Activated naive CD8-positive, alpha-beta T cell treated with anti-CD3 and anti-CD28 coated beads, Interleukin-2, amount 50 U/mL, for 16 hours (primary cell): ENCODE measurements at regions not wholly inside any gene's neighbourhood (a gene's known extent, or its start where the extent isn't known, plus 50 kb on each side); places are given as distances from the start of the nearest gene placed in this dataset.

Experiments used
- DNase-seq: peaks from one replicate; pipeline ENCODE4 v3.0.0-alpha.2; 2020; ENCODE audit warnings: low read depth, low spot score

GRCh38 chr22:48960576-48960975 lies 867.1 kb downstream of the BRD1 start:
- DNase-seq, result no peak

- no peak for DNase-seq
Measured at GRCh38 chr22:48959496-48959895, 868.2 kb downstream of the BRD1 start.

GRCh38 chr22:48957987-48958321 lies 869.7 kb downstream of the BRD1 start:
- no peak for DNase-seq

GRCh38 chr22:48957311-48957986 lies 870.2 kb downstream of the BRD1 start:
- no peak for DNase-seq

- DNase-seq, result no peak
Measured at GRCh38 chr22:48955351-48956311, 872.0 kb downstream of the BRD1 start.

GRCh38 chr22:48954781-48955311 lies 872.8 kb downstream of the BRD1 start:
- no peak for DNase-seq

DNA sequence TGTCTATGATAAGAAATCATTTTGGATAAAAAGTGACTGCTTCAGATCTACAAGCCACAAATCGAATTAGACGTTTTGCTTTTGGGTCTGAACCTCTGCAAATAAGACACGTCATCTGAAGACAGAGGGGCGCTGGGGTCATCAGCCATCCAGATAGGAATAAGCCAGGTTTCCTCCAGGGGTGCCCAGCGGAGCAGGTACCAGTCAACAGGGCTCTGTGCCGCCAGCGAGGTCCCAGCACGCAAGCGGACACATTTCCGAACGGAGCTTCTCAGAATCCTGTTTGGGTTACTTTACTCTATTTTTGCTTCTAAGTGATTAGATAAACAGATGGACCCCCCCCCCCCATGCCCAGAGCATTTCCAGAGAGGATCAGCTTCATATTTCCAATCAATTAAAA lies 873.8 kb downstream of the BRD1 start:
- DNase-seq, result no peak

DNA sequence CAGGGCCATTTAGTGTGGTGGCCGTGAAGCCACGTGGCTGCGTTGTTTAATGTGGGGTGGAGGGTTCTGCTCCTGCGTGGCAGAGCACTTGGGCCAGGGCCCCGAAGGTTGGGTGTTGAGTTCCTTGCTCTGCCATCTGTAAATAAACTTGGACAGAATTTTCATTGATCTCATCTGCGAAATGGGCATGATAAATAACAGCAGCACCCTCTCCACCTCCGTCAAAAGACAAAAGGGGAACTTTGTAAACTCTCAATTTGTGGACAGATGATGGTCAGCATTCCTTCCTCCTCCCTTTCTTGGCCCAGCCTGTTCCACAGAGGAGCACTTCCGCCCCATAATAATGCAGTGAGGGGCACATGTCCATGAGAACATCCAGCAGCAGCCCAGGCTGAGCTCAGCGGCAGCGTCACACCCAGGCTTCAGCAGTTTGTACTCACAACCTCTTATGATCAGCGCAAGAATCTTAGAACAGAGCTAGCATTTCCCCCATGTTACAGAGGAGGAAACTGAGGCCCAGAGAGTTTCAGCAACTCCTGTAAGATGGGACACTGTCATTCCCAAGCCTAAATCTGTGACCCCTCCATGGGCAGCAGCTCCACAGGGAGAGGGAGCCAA lies 874.5 kb downstream of the BRD1 start:
- DNase-seq, result no peak

DNA sequence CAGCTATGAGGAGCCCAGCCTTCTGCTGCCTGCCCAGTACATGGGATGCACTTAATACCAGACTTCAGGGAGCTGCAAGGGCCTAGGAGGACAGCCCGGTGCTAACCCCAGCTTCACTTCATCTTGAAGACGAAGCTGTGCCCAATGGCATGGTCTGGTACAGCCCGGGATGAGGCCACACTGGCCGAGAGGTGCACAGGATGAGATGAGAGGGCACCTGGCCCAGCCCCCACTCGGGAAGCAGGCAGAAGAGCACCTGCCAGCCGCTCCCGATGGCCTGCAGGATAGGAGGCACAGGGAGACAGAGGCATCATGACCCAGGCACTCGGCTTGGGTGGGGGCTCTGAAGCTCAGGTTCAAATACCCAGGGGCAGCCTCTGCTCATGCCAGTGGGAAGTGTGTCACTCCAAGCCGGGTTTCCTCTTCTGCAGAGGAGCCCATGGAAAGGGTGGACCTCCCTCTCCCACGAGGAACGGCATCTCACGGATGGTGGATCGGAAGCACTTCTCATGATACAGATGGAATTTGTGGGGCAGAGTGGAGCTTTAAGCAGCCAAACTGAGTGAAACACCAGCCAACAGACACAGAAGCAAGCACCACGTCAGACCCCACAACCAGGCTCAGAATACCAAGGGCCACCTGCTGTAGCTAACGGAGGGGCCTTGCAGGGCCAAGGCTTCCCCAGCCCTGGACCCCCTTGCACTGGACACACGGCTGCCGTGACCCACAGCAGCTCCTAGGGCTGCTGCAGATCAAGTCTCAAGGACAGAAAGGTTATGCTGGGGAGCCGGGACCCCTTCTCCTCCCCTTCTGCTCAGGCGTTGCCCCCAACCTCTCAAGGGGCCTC lies 875.2 kb downstream of the BRD1 start:
- no peak for DNase-seq

- DNase-seq, result no peak
Measured at GRCh38 chr22:48951836-48952235, 875.8 kb downstream of the BRD1 start.

DNA sequence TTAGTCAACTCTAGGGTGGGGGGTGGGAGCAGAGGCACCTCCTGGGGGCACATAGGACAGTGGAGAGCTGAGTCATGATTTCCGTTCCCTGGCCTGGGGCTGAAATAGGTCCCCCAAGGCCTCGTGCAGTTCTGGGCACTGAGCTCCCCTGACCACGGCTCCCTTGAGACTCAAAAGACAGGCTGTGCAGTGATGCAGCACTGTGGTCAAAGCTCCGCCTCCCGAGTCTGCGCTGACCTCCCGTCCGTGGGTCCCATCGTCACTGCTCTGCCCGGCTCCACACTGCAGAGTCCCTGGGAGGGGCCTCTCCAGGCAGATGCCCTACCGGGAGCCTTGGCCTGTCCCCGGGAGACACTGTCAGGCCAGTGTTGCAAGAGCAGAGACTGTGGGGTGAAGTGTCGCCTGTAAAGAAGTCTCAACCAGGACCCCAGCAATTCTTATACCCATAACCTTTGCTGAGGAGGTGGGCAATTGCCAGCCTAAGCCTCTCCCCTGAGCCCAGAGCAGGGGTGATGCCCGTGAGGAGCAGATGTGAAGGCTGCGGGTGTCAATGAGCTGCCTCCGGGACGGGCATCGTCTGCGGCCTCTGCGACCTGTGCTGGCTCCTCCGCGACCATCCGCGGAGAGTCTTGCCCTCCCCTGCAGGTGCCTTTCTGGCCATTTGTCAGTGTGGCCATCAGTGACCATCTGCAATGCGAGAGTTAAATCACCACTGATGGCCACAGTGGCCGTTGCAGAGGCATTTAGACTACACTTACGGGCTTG lies 877.3 kb downstream of the BRD1 start:
- DNase-seq, result no peak

- DNase-seq, result no peak
Measured at GRCh38 chr22:48949375-48950149, 878.1 kb downstream of the BRD1 start.

DNA sequence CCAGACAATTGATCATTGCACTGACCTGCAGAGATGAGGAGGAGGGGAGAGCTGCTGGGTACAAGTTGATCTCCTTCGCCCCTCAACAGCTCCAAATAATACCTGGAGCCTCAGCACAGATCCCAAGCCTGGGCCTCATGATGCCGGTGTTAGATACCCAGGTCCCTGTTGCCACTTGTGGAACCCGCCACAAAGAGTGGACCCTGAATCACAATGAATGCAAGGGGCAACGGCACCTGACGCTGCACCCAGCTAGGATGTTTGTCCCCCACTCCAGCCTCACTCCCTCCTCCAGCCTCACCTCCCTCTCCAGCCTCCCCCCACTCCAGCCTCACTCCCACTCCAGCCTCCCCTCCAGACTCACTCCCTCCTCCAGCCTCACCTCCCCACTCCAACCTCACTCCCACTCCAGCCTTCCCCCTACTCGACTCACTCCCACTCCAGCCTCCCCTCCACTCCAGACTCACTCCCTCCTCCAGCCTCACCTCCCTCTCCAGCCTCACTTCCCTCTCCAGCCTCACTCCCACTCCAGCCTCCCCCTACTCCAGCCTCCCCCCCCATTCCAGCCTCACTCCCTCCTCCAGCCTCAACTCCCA lies 879.0 kb downstream of the BRD1 start:
- DNase-seq, result no peak

DNA sequence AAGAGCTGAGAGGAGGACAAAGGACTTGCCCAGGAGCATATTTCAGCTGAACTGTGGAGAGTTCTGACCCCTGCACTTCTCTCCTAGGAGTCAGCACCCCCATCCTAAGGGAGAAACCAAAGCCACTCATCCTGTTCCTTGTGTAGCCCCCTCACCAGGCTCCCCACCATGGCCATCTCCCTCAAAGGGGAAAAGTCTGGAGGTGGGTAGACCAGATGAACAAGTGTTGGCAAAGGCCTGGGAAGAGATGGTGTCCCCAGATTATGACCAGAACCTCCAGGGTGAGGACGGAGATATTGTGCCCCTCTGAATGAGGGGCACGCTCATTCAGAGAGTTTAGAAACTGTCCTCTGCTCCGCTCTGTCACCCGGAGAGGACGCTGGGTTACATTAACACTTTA lies 880.0 kb downstream of the BRD1 start:
- no peak for DNase-seq

DNA sequence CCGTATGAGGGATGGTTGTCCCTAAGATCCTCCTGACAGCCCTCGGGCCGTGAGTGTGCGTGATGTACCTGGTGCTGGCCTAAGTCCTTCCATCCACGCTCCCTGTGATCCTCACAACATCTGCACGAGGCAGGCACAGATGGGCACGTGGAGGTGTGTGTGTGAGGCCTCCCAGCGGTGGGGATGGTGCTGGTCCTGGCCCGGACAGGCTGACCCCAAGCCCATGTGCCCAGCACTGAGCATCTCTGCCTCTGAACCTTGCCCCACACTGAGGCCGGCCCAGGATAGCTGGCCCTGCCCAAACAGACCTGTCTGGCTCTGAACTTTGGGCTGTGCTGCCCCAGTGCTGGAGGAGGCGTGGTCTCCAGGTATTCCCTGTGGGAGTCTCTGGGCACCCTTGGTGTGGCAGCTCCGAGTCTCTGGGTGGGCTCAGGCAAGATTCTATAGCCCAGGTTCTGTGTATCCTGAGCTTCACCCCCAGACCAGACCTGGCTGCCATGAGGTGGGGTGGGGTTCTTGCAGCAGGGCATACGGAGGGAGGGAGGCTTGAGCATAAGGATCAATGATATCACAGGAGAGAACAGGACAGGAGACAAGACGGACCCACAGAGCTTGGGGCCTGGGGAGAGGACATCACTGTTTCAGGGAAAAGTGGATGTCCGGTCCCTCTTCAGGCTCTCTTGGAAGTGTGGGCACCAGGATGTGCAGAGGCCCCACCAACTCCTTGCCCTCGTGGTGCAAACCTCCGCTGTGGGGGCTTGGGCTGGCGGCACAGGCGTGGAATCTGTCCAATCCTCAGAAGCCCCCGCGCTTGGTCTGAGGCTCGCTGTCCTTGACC lies 881.8 kb downstream of the BRD1 start:
- no peak for DNase-seq

DNA sequence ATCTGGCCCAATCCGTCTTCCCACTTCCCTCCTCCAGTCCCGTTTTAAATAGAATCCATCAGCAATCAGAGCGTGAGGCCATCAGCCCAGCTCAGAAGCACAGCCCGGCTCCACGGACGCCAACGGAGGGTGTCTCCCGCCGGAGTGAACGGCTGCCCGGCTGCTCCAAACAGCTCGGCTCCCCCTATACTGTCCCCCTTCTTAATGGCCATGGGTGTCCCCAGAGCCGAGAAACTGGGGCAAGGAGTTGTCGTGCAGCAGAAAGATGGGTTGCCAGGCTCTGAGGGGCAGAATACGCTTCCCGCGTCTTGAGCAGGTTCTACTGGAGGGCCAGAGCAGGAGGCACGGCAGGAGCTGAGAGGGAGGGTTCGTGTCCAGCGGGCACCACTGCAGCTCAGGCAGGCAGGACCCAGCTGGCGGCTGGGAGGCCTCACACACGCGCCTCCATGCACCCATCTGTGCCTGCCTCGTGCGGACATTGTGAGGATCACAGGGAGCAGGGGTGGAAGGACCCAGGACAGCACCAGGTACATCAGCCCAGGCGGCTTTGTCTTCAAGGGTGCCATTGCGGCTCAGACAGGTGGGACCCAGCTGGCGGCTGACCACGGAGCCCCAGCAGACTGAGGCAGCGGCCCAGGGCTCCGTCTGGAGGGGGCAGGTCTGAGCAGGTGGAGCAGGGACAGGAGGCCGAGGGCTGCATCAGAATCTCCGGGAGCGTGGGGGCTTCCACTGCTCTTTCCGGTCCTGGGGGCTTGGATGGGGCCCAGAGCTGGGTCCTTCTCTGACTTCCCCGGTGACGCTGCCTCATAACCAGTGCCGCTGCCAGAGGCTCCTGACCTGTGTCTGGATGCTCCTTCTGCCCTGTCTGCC lies 882.7 kb downstream of the BRD1 start:
- DNase-seq, result no peak

DNA sequence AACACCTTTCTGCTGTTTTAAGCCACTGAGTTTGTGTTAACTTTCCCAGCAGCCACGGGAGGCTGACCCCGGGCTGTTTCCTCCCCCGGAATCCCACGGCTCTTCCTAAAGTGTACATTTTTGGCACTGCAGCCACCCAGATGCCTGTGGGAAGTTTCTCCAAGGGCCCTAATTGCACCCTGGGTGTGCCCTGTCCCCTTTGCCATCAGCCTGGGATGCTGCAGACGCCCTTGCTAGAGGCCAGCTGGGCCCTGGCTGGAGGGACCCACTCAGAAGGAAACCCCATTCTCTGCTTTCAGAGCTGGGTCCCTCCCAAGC lies 883.3 kb downstream of the BRD1 start:
- DNase-seq, result no peak
